ENCODE measurements at regions not wholly inside any gene's neighbourhood (a gene's known extent, or its start where the extent isn't known, plus 50 kb on each side); places are given as distances from the start of the nearest gene placed in this dataset.

DNA sequence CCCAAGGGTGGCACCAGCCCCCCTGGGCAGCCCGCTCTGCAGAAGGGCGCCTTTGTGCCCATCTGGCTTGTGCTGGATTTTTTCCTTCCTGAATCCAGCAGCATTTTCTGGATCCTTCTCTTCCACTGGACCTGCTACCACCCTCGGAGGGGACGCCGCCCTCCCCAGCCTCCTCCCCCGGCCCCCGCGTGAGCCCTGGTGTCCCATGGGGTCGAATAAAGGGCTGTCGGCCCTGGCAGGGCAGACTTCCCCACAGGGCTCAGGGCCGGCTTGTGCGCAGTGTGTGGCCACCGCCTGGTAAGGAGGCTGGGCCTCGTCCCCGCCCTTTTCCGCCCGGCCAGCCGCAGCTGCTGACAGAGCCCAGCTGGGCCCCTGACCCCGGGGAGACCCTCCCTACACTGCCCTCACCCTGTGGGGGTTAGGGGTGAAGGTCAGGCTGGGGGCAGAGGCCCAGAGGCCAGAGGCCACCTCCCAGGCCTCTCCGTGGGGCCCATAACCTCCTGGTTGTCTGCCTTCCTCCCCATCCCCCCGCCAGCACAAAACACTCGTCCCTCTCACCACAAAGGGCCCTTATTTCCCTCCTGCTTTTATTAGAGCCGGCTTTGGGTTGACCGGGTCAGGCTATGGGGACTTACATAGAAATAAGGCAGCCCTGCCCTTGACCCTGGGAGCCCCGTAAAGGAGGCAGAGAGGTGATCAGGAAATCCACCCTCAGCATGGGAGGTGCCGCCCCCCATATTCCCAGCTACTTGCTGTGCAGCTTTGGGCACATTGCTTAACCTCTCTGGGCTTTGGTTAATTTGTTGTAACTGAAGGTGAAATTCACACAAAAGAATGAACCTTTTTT, 179.3 kb upstream of the CIBAR2 start:
- Histone ChIP-seq H3K27ac (no peak overlapping the region), H3K9me2 (ENCODE audit: insufficient read depth) (no peaks in the 10 kb centered on the region), H4K20me1 (ENCODE audit: insufficient read depth) (no peaks in the 10 kb centered on the region), H3K9ac (no peak overlapping the region), H3K4me2 (ENCODE audit: unreplicated experiment) (no peak overlapping the region), H3K9me3 (ENCODE audit: low read depth) (no peaks in the 10 kb centered on the region), H3K79me2 (ENCODE audit: insufficient read depth) (peaks cover 80% of the 10 kb centered on the region), H3K36me3 (ENCODE audit: low read depth) (no peaks in the 10 kb centered on the region), H3K27me3 (replicated peaks; ENCODE audit: insufficient read depth) (no peaks in the 10 kb centered on the region), H3K4me3 (no peak overlapping the region), H3K4me1 (ENCODE audit: insufficient read depth) (peaks cover 14% of the 10 kb centered on the region), H2AFZ (no peak overlapping the region), H3F3A (ENCODE audit: insufficient read depth) (peaks cover 16% of the 10 kb centered on the region)
- 95 to 96% methylated on average over 12 to 26 of the region's 26 CpGs for WGBS, 2 experiments (ENCODE audit: low coverage in 1 of 2, low lambda C conversion rate in 2 of 2, missing lambda C conversion rate in 2 of 2)
- TF ChIP-seq EZH2phosphoT487 (IDR thresholded peaks at IDR 0.05; ENCODE audit: insufficient read depth, low read depth) (no peak), EZH2 (IDR thresholded peaks at IDR 0.05; ENCODE audit: insufficient read depth, poor library complexity, severe bottlenecking) (no peak)
- DNase-seq = no peak
- in situ Hi-C loops (cut with MboI) = no loop called here

DNA sequence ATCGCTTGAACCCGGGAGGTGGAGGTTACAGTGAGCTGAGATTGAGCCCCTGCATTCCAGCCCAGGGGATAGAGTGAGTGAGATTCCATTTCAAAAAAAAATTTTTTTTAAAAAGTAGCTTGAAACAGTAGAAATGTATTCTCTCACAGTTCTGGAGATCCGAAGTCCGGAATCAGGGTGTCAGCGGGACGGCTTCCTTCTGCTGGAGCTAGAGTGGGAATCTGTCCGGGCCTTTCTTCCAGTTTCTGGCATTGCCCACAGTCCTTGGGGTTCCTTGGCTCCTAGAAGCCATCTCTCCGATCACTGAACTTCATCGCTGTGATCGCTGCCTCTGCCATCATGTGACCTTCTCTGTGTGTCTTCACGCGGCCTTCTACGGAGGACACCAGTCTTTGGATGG, 181.2 kb upstream of the CIBAR2 start:
- H3K36me3 ChIP-seq (ENCODE audit: low read depth) = no peaks in the 10 kb centered on the region
- peaks cover 78% of the 10 kb centered on the region for H3K79me2 ChIP-seq (ENCODE audit: insufficient read depth)
- no peaks in the 10 kb centered on the region for H3F3A ChIP-seq (ENCODE audit: insufficient read depth)
- no peak overlapping the region for H3K4me2 ChIP-seq (ENCODE audit: unreplicated experiment)
- H2AFZ ChIP-seq = no peak overlapping the region
- H3K9ac ChIP-seq = no peak overlapping the region
- no peak overlapping the region for H3K4me3 ChIP-seq
- H3K9me3 ChIP-seq (ENCODE audit: low read depth) = no peaks in the 10 kb centered on the region
- no peak overlapping the region for H3K27ac ChIP-seq
- H3K9me2 ChIP-seq (ENCODE audit: insufficient read depth) = no peaks in the 10 kb centered on the region
- no peaks in the 10 kb centered on the region for H3K27me3 ChIP-seq (replicated peaks; ENCODE audit: insufficient read depth)
- 96% methylated on average over 13 of the region's 13 CpGs for WGBS, 2 experiments (ENCODE audit: low coverage in 1 of 2, low lambda C conversion rate in 2 of 2, missing lambda C conversion rate in 2 of 2)
- no peaks in the 10 kb centered on the region for H3K4me1 ChIP-seq (ENCODE audit: insufficient read depth)
- no peaks in the 10 kb centered on the region; the same call in 1 of the 2 replicates for H4K20me1 ChIP-seq (ENCODE audit: insufficient read depth)
- in situ Hi-C loops (cut with MboI) = no loop called here
- no peak for TF ChIP-seq EZH2 (IDR thresholded peaks at IDR 0.05; ENCODE audit: insufficient read depth, poor library complexity, severe bottlenecking)
- no peak for DNase-seq

GRCh38 chr16:85293904-85294642, 181.8 kb upstream of the CIBAR2 start:
- no peak for DNase-seq
- H3F3A ChIP-seq (ENCODE audit: insufficient read depth) = no peaks in the 10 kb centered on the region
- H3K9me3 ChIP-seq (ENCODE audit: low read depth) = no peaks in the 10 kb centered on the region
- H2AFZ ChIP-seq = no peak overlapping the region
- H3K4me2 ChIP-seq (ENCODE audit: unreplicated experiment) = no peak overlapping the region
- no peaks in the 10 kb centered on the region for H3K9me2 ChIP-seq (ENCODE audit: insufficient read depth)
- TF ChIP-seq EZH2 (IDR thresholded peaks at IDR 0.05; ENCODE audit: insufficient read depth, poor library complexity, severe bottlenecking) (no peak), EZH2phosphoT487 (IDR thresholded peaks at IDR 0.05; ENCODE audit: insufficient read depth, low read depth) (no peak)
- H3K9ac ChIP-seq = no peak overlapping the region
- H3K27me3 ChIP-seq (replicated peaks; ENCODE audit: insufficient read depth) = no peaks in the 10 kb centered on the region
- 72% methylated on average over 14 to 15 of the region's 15 CpGs for whole genome bisulfite sequencing, 2 experiments (ENCODE audit: low coverage in 1 of 2, low lambda C conversion rate in 2 of 2, missing lambda C conversion rate in 2 of 2)
- no peak overlapping the region for H3K4me3 ChIP-seq
- in situ Hi-C loops (cut with MboI) = no loop called here
- H3K27ac ChIP-seq = no peak overlapping the region
- peaks cover 78% of the 10 kb centered on the region for H3K79me2 ChIP-seq (ENCODE audit: insufficient read depth)
- no peaks in the 10 kb centered on the region; the same call in 1 of the 2 replicates for H4K20me1 ChIP-seq (ENCODE audit: insufficient read depth)
- no peaks in the 10 kb centered on the region for H3K36me3 ChIP-seq (ENCODE audit: low read depth)
- no peaks in the 10 kb centered on the region for H3K4me1 ChIP-seq (ENCODE audit: insufficient read depth)

DNA sequence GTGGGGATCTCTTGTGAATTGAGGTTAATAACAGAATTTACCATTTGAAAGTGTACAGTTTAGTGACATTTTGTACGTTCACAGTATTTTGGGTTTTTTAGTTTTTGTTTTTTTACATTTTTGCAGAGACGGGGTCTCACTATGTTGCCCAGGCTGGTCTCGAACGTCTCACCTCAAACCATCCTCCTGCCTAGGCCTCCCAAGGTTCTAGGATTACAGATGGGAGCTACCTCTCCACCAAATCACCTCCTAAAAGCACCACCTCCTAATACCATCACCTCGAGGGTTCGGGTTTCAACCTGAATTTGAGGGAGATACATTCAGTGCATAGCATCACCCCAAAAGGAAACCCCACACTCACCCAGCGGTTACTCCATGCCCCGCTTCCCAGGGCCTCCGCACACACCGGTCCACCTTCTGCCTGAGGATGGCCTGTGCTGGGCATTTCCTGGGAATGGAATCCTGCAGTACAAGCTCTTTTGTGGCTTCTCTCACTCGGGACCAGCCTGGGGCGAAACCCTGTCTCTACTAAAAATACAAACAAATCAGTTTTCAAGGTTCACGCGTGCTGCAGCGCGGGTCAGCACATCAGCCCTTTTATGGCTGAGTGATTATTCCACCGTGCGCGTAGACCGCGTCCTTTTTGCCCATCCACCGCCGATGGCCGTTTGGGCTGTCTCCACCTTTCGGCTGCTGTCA, 182.7 kb upstream of the CIBAR2 start:
- no peaks in the 10 kb centered on the region for H3F3A ChIP-seq (ENCODE audit: insufficient read depth)
- no peak for TF ChIP-seq EZH2 (IDR thresholded peaks at IDR 0.05; ENCODE audit: insufficient read depth, poor library complexity, severe bottlenecking)
- TF ChIP-seq EZH2phosphoT487 (IDR thresholded peaks at IDR 0.05; ENCODE audit: insufficient read depth, low read depth) = no peak
- H3K4me1 ChIP-seq (ENCODE audit: insufficient read depth) = no peaks in the 10 kb centered on the region
- H4K20me1 ChIP-seq (ENCODE audit: insufficient read depth) = no peaks in the 10 kb centered on the region; the same call in 1 of the 2 replicates
- no peaks in the 10 kb centered on the region for H3K36me3 ChIP-seq (ENCODE audit: low read depth)
- H3K27ac ChIP-seq = no peak overlapping the region
- peaks cover 74% of the 10 kb centered on the region for H3K79me2 ChIP-seq (ENCODE audit: insufficient read depth)
- H3K4me3 ChIP-seq = no peak overlapping the region
- H3K4me2 ChIP-seq (ENCODE audit: unreplicated experiment) = no peak overlapping the region
- H3K9me2 ChIP-seq (ENCODE audit: insufficient read depth) = no peaks in the 10 kb centered on the region
- H2AFZ ChIP-seq = no peak overlapping the region
- H3K27me3 ChIP-seq (replicated peaks; ENCODE audit: insufficient read depth) = no peaks in the 10 kb centered on the region
- H3K9me3 ChIP-seq (ENCODE audit: low read depth) = no peaks in the 10 kb centered on the region
- in situ Hi-C loops (cut with MboI) = no loop called here
- WGBS, 2 experiments (ENCODE audit: low coverage in 1 of 2, low lambda C conversion rate in 2 of 2, missing lambda C conversion rate in 2 of 2) = 94 to 95% methylated on average over 25 of the region's 25 CpGs
- no peak for DNase-seq
- H3K9ac ChIP-seq = no peak overlapping the region
